Esophagus squamous epithelium (tissue), 5 donors: ENCODE measurements at regions not wholly inside any gene's neighbourhood (a gene's known extent, or its start where the extent isn't known, plus 50 kb on each side); places are given as distances from the start of the nearest gene placed in this dataset.

Source experiments
- DNase-seq: peaks from one replicate; lab custom pipeline; 2025; lab: John Stamatoyannopoulos, UW
- H3K27ac ChIP-seq, 4 donors: fragments of 200-600 bp; sonication (generic); one replicate each; pipeline ENCODE4 v1.5.1; 2016 to 2019; ENCODE audit warnings: mild to moderate bottlenecking in 1 of 4
- H3K27me3 ChIP-seq, 4 donors: fragments of 200-600 bp; sonication (generic); 1 replicate in 3 of 4; 2 replicates in 1 of 4; pipeline versions ENCODE4 v1.5.1 to v1.6.0; 2017 to 2021; ENCODE audit warnings: antibody characterized with exemption in 1 of 4
- H3K36me3 ChIP-seq, 3 donors: fragments of 200-600 bp; sonication (generic); one replicate each; pipeline ENCODE4 v1.5.1; 2016 to 2019
- H3K4me1 ChIP-seq, 3 donors: fragments of 200-600 bp; sonication (generic); one replicate each; pipeline ENCODE4 v1.5.1; 2017 to 2019
- H3K4me3 ChIP-seq, 4 donors: fragments of 200-600 bp; sonication (generic); 1 replicate in 3 of 4; 2 replicates in 1 of 4; pipeline ENCODE4 v1.5.1; 2016 to 2019; ENCODE audit warnings: mild to moderate bottlenecking in 2 of 4, moderate library complexity in 1 of 4
- H3K9me3 ChIP-seq, 3 donors: fragments of 200-600 bp; sonication (generic); one replicate each; pipeline ENCODE4 v1.5.1; 2016 to 2019
- POLR2A ChIP-seq, 4 donors: fragments of 450-650 bp; IDR thresholded peaks; one replicate each; pipeline ENCODE4 v1.6.1; 2017; ENCODE audit warnings: antibody characterized with exemption in 4 of 4, mild to moderate bottlenecking in 4 of 4, moderate library complexity in 3 of 4
- WGBS, 2 donors: methylation state at CpG; one replicate each; pipeline ENCODE4 v1.1.5; 2018; 5-methylcytosine and 5-hydroxymethylcytosine counted together
- intact Hi-C: fragments of 100-400 bp; cut with DNase I; formaldehyde crosslinking; loops from one replicate; pipeline ENCODE4 v1.15.0; 2022
- TF ChIP-seq, protein P1 (sequence below), 6 experiments: fragments of 450-650 bp in 4 of 6; fragments of 200-600 bp in 2 of 6; sonication (generic) in 2 of 6; IDR thresholded peaks; one replicate each; pipeline ENCODE4 v1.5.1; 2016 to 2019; ENCODE audit warnings: antibody characterized with exemption in 6 of 6, mild to moderate bottlenecking in 4 of 6, moderate library complexity in 4 of 6
- donor health status: DM: yes; HTN: yes; CAD: no.

GRCh38 chr5:164277720-164278119 is 772.3 kb downstream of the MAT2B start:
- Histone ChIP-seq H3K27me3 (no peaks in the 10 kb centered on the region), H3K9me3 (no peaks in the 10 kb centered on the region), H3K27ac (no peak overlapping the region), H3K4me3 (no peak overlapping the region), H3K36me3 (no peaks in the 10 kb centered on the region), H3K4me1 (no peaks in the 10 kb centered on the region)
- no peak for TF ChIP-seq POLR2A (IDR thresholded peaks at IDR 0.05)
- TF ChIP-seq, protein P1, sequence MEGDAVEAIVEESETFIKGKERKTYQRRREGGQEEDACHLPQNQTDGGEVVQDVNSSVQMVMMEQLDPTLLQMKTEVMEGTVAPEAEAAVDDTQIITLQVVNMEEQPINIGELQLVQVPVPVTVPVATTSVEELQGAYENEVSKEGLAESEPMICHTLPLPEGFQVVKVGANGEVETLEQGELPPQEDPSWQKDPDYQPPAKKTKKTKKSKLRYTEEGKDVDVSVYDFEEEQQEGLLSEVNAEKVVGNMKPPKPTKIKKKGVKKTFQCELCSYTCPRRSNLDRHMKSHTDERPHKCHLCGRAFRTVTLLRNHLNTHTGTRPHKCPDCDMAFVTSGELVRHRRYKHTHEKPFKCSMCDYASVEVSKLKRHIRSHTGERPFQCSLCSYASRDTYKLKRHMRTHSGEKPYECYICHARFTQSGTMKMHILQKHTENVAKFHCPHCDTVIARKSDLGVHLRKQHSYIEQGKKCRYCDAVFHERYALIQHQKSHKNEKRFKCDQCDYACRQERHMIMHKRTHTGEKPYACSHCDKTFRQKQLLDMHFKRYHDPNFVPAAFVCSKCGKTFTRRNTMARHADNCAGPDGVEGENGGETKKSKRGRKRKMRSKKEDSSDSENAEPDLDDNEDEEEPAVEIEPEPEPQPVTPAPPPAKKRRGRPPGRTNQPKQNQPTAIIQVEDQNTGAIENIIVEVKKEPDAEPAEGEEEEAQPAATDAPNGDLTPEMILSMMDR (IDR thresholded peaks at IDR 0.05): no peak
- 18 to 37% methylated on average over 2 of the region's 2 CpGs for WGBS, 2 donors
- no peak for DNase-seq
- intact Hi-C loops: no loop called here

DNA sequence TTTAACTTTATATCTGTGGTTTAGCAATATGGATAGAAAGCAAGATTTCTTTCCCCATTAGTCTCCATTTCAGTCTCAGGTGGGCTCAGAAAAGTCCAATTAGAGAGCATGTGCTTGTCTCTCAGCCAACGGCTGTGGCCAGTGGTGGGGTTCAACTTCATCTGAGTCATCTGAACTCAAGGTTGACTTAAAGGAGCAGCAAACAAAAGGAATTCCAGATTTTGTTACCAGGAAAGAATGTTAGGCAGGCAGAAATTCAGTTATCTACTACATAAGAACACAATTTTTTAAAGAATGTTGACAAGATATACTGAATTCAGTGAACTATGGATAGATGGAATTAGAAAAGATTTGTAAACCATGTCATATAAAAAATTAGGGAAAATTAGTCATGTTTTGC is 784.1 kb downstream of the MAT2B start:
- DNase-seq: no peak
- 36 to 67% methylated on average over 1 of the region's 1 CpG for WGBS, 2 donors
- TF ChIP-seq, protein P1 (IDR thresholded peaks at IDR 0.05): no peak
- TF ChIP-seq POLR2A (IDR thresholded peaks at IDR 0.05): no peak
- no peaks in the 10 kb centered on the region for H3K4me1 ChIP-seq
- no peaks in the 10 kb centered on the region for H3K36me3 ChIP-seq
- no peak overlapping the region for H3K27ac ChIP-seq
- intact Hi-C loops: no loop called here
- no peaks in the 10 kb centered on the region for H3K27me3 ChIP-seq
- H3K4me3 ChIP-seq: no peak overlapping the region
- H3K9me3 ChIP-seq: no peaks in the 10 kb centered on the region

DNA sequence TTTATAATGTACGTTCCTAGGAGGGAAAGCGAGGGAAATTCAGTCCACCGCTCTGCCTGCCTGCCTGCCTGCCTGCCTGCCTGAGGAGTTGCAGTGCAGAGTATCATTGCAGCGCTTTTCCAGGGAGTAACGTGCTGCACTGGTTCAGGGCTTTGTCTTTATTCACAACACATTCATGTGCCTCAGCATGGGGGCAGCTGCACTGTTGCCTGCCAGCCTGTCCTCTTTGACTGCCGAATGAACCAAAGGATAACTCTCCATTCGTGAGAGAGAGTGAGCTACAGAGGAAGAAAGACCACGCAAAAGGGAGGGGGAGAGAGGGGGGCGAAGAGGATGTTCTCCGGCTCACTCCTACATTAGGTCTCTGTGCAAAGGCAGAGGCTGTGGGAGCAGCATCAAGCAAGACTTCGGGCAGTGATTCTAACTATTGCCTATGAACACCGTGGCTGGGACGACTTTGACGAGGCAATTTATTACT is 791.2 kb downstream of the MAT2B start:
- Histone ChIP-seq H3K9me3 (no peaks in the 10 kb centered on the region), H3K36me3 (no peaks in the 10 kb centered on the region), H3K27ac (no peak overlapping the region), H3K27me3 (no peaks in the 10 kb centered on the region), H3K4me1 (no peaks in the 10 kb centered on the region), H3K4me3 (no peak overlapping the region)
- TF ChIP-seq, protein P1 (IDR thresholded peaks at IDR 0.05): no peak
- no peak for TF ChIP-seq POLR2A (IDR thresholded peaks at IDR 0.05)
- no peak for DNase-seq
- WGBS, 2 donors: 27 to 36% methylated on average over 11 to 14 of the region's 14 CpGs
- intact Hi-C loops: no loop called here

DNA sequence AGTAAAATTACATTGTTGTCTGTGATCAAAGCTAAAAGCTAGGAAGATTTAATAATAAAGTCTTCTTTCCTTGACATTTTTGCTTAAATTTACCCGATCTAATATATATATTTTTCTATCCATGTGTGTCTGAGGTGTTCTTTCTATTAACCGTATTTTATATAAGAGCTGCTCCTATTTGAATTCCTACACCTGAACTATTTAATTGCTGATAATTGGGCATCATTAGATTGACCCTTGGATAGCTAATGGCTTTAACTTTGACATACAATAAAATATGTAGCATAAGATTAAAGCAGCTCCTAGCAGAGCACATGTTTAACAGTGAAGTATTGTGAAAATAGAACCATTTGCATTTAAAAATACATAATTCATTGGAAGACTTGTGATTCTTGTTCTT is 792.7 kb downstream of the MAT2B start:
- 72 to 80% methylated on average over 2 of the region's 2 CpGs for WGBS, 2 donors
- intact Hi-C loops: no loop called here
- DNase-seq: no peak

GRCh38 chr5:164300295-164300694 is 794.9 kb downstream of the MAT2B start:
- Histone ChIP-seq H3K4me1 (no peaks in the 10 kb centered on the region), H3K27me3 (no peaks in the 10 kb centered on the region), H3K36me3 (no peaks in the 10 kb centered on the region), H3K4me3 (no peak overlapping the region), H3K9me3 (no peaks in the 10 kb centered on the region), H3K27ac (no peak overlapping the region)
- no peak for DNase-seq
- intact Hi-C loops: no loop called here
- TF ChIP-seq, protein P1 (IDR thresholded peaks at IDR 0.05): no peak
- TF ChIP-seq POLR2A (IDR thresholded peaks at IDR 0.05): no peak

More for the DNA sequence above, 792.7 kb downstream of the MAT2B start:
- TF ChIP-seq, protein P1 (IDR thresholded peaks at IDR 0.05): no peak
- no peak for TF ChIP-seq POLR2A (IDR thresholded peaks at IDR 0.05)
- Histone ChIP-seq H3K36me3 (no peaks in the 10 kb centered on the region), H3K4me3 (no peak overlapping the region), H3K9me3 (no peaks in the 10 kb centered on the region), H3K4me1 (no peaks in the 10 kb centered on the region), H3K27me3 (no peaks in the 10 kb centered on the region), H3K27ac (no peak overlapping the region)
